ENCODE measurements at regions not wholly inside any gene's neighbourhood (a gene's known extent, or its start where the extent isn't known, plus 50 kb on each side); places are given as distances from the start of the nearest gene placed in this dataset.
"Not testable (repeated sequence)": the region's sequence is repeated elsewhere in the genome, so short reads cannot be mapped to it uniquely, and the experiment has no call there.

GRCh38 chr9:25010027-25010662 is 464.4 kb upstream of the IZUMO3 start:
- H3K27me3 ChIP-seq, result no peaks in the 10 kb centered on the region
- no peak overlapping the region for H3K4me3 ChIP-seq
- H3K4me1 ChIP-seq (ENCODE audit: insufficient read depth), result no peaks in the 10 kb centered on the region
- TF ChIP-seq POLR2A (IDR thresholded peaks at IDR 0.05) (no peak), EP300 (IDR thresholded peaks at IDR 0.05) (no peak), CTCF (IDR thresholded peaks at IDR 0.05) (no peak)
- WGBS, 3 donors, result 76 to 83% (median 78%) methylated on average over 2 of the region's 2 CpGs
- H3K27ac ChIP-seq, result no peak overlapping the region
- DNase-seq, result no peak
- no peaks in the 10 kb centered on the region for H3K36me3 ChIP-seq
- intact Hi-C loops (cut with DNase I), result no loop called here
- H3K9me3 ChIP-seq, result no peaks in the 10 kb centered on the region

GRCh38 chr9:25003686-25004085 is 458.0 kb upstream of the IZUMO3 start:
- H3K27me3 ChIP-seq, result no peaks in the 10 kb centered on the region
- H3K27ac ChIP-seq, result no peak overlapping the region
- TF ChIP-seq CTCF (IDR thresholded peaks at IDR 0.05), result no peak
- no peak for TF ChIP-seq EP300 (IDR thresholded peaks at IDR 0.05)
- no peak for TF ChIP-seq POLR2A (IDR thresholded peaks at IDR 0.05)
- intact Hi-C loops (cut with DNase I), result no loop called here
- H3K4me1 ChIP-seq (ENCODE audit: insufficient read depth), result no peaks in the 10 kb centered on the region
- no peaks in the 10 kb centered on the region for H3K9me3 ChIP-seq
- H3K4me3 ChIP-seq, result no peak overlapping the region
- H3K36me3 ChIP-seq, result no peaks in the 10 kb centered on the region
- WGBS, 3 donors, result 57 to 67% (median 58%) methylated on average over 10 of the region's 10 CpGs
- no peak for DNase-seq

- Histone ChIP-seq H3K27me3 (no peaks in the 10 kb centered on the region), H3K4me1 (ENCODE audit: insufficient read depth) (no peaks in the 10 kb centered on the region), H3K36me3 (no peaks in the 10 kb centered on the region), H3K4me3 (no peak overlapping the region), H3K9me3 (no peaks in the 10 kb centered on the region), H3K27ac (no peak overlapping the region)
- no peak for DNase-seq
- 40 to 55% (median 49%) methylated on average over 3 of the region's 3 CpGs for WGBS, 3 donors
- TF ChIP-seq POLR2A (IDR thresholded peaks at IDR 0.05), result no peak
- no peak for TF ChIP-seq EP300 (IDR thresholded peaks at IDR 0.05)
- TF ChIP-seq CTCF (IDR thresholded peaks at IDR 0.05), result no peak
- intact Hi-C loops (cut with DNase I), result no loop called here
Observed at GRCh38 chr9:24986331-24986730, 440.6 kb upstream of the IZUMO3 start.

- H3K4me3 ChIP-seq; H3K27me3 ChIP-seq; H3K9me3 ChIP-seq; H3K4me1 ChIP-seq (ENCODE audit: insufficient read depth); H3K36me3 ChIP-seq; intact Hi-C loops (cut with DNase I); H3K27ac ChIP-seq; DNase-seq: not testable (repeated sequence)
- WGBS, 3 donors, result 96 to 97% (median 96%) methylated on average over 8 of the region's 8 CpGs
Observed at GRCh38 chr9:24970780-24971179, 425.1 kb upstream of the IZUMO3 start.

GRCh38 chr9:24961762-24962161 is 416.1 kb upstream of the IZUMO3 start:
- no peak overlapping the region for H3K4me3 ChIP-seq
- H3K9me3 ChIP-seq, result no peaks in the 10 kb centered on the region
- intact Hi-C loops (cut with DNase I), result no loop called here
- H3K27me3 ChIP-seq, result no peaks in the 10 kb centered on the region
- no peaks in the 10 kb centered on the region for H3K4me1 ChIP-seq (ENCODE audit: insufficient read depth)
- H3K27ac ChIP-seq, result no peak overlapping the region
- DNase-seq, result no peak
- no peaks in the 10 kb centered on the region for H3K36me3 ChIP-seq
- TF ChIP-seq CTCF (IDR thresholded peaks at IDR 0.05) (no peak), POLR2A (IDR thresholded peaks at IDR 0.05) (no peak), EP300 (IDR thresholded peaks at IDR 0.05) (no peak)
